ENCODE measurements at regions not wholly inside any gene's neighbourhood (a gene's known extent, or its start where the extent isn't known, plus 50 kb on each side); places are given as distances from the start of the nearest gene placed in this dataset.

- Histone ChIP-seq H3K4me1 (ENCODE audit: control insufficient read depth, extremely low read depth, insufficient read depth, low read length) (peaks cover 2% of the 10 kb centered on the region), H3K9me3 (ENCODE audit: control insufficient read depth, low read depth, low read length) (no peaks in the 10 kb centered on the region), H2AFZ (ENCODE audit: control insufficient read depth, low read length) (no peak overlapping the region), H3K4me2 (ENCODE audit: control insufficient read depth, extremely low read depth, insufficient read depth, low read depth, low read length) (no peak overlapping the region), H3K4me3 (ENCODE audit: control insufficient read depth in 2 of 3, extremely low read depth in 1 of 3, insufficient read depth in 2 of 3, low read depth in 1 of 3, low read length in 3 of 3) (no peak overlapping the region), H3K79me2 (ENCODE audit: control insufficient read depth, insufficient read depth, low read length) (no peaks in the 10 kb centered on the region), H3K9me1 (ENCODE audit: control insufficient read depth, extremely low read depth, insufficient read depth, low read length) (no peaks in the 10 kb centered on the region), H3K9ac (ENCODE audit: control insufficient read depth, extremely low read depth, insufficient read depth, low read length) (no peak overlapping the region), H3K36me3 (ENCODE audit: control insufficient read depth in 2 of 2, extremely low read depth in 1 of 2, insufficient read depth in 2 of 2, low read length in 2 of 2) (no peaks in the 10 kb centered on the region), H4K20me1 (ENCODE audit: control insufficient read depth, extremely low read depth, insufficient read depth, low read length) (no peaks in the 10 kb centered on the region), H3K27me3 (ENCODE audit: control insufficient read depth, extremely low read depth, insufficient read depth, low read length) (no peaks in the 10 kb centered on the region), H3K27ac (ENCODE audit: control insufficient read depth, insufficient read depth, low read length) (no peak overlapping the region)
- FAIRE-seq: no peak
- TF ChIP-seq CTCF (optimal IDR thresholded peaks at IDR 0.05 in 1 of 3, IDR thresholded peaks at IDR 0.05 in 1 of 3, conservative IDR thresholded peaks at IDR 0.05 in 1 of 3; ENCODE audit: extremely low read depth in 1 of 3, insufficient read depth in 2 of 3, low read length in 3 of 3) (no peak), EZH2 (IDR thresholded peaks at IDR 0.05; ENCODE audit: low read length) (no peak)
- dilution Hi-C loops (cut with MboI; ENCODE audit: extremely low pct_ligation_motif_present, low sequenced_read_pairs): no loop called here
- DNase-seq (ENCODE audit: low read depth, low spot score): no peak
Observed at GRCh38 chr15:67992834-67993233, 61.3 kb upstream of the PIAS1 start.

- Histone ChIP-seq H3K36me3 (ENCODE audit: control insufficient read depth in 2 of 2, extremely low read depth in 1 of 2, insufficient read depth in 2 of 2, low read length in 2 of 2) (no peaks in the 10 kb centered on the region), H3K4me1 (ENCODE audit: control insufficient read depth, extremely low read depth, insufficient read depth, low read length) (peaks cover 21% of the 10 kb centered on the region), H3K9me1 (ENCODE audit: control insufficient read depth, extremely low read depth, insufficient read depth, low read length) (no peaks in the 10 kb centered on the region), H3K4me2 (ENCODE audit: control insufficient read depth, extremely low read depth, insufficient read depth, low read depth, low read length) (peak overlapping the region; percentile 76), H2AFZ (ENCODE audit: control insufficient read depth, low read length) (no peak overlapping the region), H3K27me3 (ENCODE audit: control insufficient read depth, extremely low read depth, insufficient read depth, low read length) (no peaks in the 10 kb centered on the region), H3K9me3 (ENCODE audit: control insufficient read depth, low read depth, low read length) (no peaks in the 10 kb centered on the region), H3K79me2 (ENCODE audit: control insufficient read depth, insufficient read depth, low read length) (no peaks in the 10 kb centered on the region), H3K4me3 (ENCODE audit: control insufficient read depth in 2 of 3, extremely low read depth in 1 of 3, insufficient read depth in 2 of 3, low read depth in 1 of 3, low read length in 3 of 3) (no peak overlapping the region), H3K9ac (ENCODE audit: control insufficient read depth, extremely low read depth, insufficient read depth, low read length) (no peak overlapping the region), H4K20me1 (ENCODE audit: control insufficient read depth, extremely low read depth, insufficient read depth, low read length) (no peaks in the 10 kb centered on the region), H3K27ac (ENCODE audit: control insufficient read depth, insufficient read depth, low read length) (peak overlapping the region; percentile 78)
- TF ChIP-seq CTCF (optimal IDR thresholded peaks at IDR 0.05 in 1 of 3, IDR thresholded peaks at IDR 0.05 in 1 of 3, conservative IDR thresholded peaks at IDR 0.05 in 1 of 3; ENCODE audit: extremely low read depth in 1 of 3, insufficient read depth in 2 of 3, low read length in 3 of 3) (no peak), EZH2 (IDR thresholded peaks at IDR 0.05; ENCODE audit: low read length) (no peak)
- no peak for FAIRE-seq
- peak; percentile 73 for DNase-seq (ENCODE audit: low read depth, low spot score)
- dilution Hi-C loops (cut with MboI; ENCODE audit: extremely low pct_ligation_motif_present, low sequenced_read_pairs): no loop called here
Observed at GRCh38 chr15:67997996-67998395, 56.1 kb upstream of the PIAS1 start.
